Right kidney (tissue), 1 donor: ENCODE measurements at regions not wholly inside any gene's neighbourhood (a gene's known extent, or its start where the extent isn't known, plus 50 kb on each side); places are given as distances from the start of the nearest gene placed in this dataset.

Experiments
- DNase-seq: peaks from one replicate; pipeline ENCODE4 v3.0.0-alpha.2; 2016

DNA sequence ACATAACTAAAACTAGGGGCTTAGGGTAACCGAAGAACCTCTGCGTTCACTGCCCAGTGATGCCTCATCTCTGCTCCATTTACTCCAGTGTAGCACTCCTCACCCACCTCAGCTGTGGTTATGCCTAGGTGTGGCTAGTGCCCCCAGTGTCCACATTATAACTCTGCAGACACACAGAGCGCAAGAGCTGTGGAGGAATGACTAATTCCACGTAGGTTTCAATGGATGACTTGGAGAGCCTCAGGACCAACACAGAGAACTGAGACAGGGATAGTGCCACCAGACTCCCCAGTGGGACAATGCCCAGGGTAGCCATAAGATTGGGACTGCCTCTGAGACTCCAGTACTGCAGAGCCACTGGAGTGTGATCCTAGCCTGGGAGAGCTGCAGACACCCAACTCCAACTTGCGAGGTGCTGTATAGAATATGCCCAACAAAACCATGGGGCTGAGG is 542.4 kb upstream of the DIPK2B start:
- no peak for DNase-seq

DNA sequence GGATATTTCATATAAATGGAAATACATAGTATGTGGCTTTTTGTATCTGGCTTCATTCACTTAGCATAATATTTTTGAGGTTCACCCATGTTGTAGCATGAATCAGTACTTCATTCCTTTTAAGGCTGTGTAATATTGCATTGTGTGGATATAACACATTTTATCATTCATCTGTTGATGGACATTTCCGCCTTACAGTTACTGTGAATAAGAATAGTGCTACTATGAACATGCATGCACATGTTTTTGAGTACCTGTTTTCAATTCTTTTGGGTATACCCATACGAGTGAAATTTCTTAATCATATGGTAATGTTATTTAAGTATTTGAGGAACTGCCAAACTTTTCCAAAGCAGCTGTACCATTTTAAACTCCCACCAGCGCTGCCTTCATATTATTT is 539.6 kb upstream of the DIPK2B start:
- DNase-seq, result no peak

DNA sequence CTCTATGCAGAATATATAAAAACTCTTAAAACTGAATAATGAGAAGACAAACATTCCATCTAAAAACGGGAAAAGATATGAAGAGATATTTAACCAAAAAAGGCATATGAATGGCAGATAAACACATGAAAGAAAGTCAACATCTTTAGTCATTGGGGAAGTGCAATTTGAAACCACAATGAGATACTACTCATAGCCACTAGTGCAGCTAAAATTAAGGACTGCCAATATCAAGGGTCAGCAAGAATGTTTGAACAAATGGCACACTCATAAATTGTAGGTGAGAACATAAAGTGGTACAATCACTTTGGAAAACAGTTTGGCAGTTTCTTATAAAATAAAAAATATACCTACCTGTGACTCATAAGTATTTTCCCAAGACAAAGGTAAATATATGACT is 534.9 kb upstream of the DIPK2B start:
- DNase-seq, result no peak

DNA sequence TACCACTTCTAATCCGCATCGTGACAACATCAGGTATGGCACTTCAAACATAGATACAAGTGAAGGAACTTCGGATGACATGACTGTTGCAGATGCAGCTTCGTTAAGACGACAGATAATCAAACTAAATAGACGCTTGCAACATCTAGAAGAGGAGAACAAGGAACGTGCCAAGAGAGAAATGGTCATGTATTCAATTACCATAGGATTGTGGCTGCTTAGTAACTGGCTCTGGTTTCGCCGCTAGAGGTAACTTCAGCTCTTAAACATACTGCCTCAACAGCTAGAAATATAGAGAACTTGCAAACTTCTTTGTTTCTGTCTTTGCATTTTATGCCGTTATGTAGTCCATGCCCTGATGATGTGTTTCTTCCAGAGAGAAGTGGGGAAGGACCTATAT is 530.8 kb upstream of the DIPK2B start:
- DNase-seq, result no peak

DNA sequence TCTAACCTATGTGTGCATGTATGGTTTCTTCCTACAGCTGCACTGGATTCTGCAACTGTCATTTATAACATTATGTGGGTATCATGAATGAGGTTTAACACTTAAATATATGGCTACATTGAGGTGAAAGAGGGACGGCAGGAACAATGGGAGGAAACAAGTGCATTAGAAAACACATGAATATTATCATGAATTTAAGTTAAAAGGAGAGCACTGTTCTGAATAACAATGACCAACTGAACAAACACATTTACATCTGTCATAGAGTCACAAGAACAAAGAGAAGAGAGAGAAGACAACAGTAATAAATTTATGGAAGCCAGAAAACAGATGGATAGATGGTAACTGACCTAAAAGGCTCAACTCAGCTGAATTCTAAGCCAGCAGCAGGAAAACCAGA is 527.1 kb upstream of the DIPK2B start:
- DNase-seq, result no peak

DNA sequence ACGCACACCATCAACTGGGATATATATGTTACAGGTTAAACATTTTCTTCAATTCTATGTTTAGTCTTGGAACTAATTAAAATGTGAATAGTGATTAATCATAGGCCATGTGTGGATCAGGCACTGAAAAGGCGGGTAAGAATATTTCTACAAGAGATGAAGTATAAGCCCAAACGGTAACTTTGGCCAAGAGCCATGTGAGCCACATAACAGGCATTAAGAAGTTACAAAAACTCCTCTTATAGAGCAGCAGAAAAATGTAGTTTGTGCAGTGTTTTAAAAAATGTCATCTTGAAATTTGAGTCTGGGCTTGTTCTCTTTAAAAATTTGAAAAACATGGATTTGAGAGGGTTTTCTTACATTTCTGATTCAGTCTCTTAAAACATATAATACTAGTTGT is 521.8 kb upstream of the DIPK2B start:
- DNase-seq, result no peak

DNA sequence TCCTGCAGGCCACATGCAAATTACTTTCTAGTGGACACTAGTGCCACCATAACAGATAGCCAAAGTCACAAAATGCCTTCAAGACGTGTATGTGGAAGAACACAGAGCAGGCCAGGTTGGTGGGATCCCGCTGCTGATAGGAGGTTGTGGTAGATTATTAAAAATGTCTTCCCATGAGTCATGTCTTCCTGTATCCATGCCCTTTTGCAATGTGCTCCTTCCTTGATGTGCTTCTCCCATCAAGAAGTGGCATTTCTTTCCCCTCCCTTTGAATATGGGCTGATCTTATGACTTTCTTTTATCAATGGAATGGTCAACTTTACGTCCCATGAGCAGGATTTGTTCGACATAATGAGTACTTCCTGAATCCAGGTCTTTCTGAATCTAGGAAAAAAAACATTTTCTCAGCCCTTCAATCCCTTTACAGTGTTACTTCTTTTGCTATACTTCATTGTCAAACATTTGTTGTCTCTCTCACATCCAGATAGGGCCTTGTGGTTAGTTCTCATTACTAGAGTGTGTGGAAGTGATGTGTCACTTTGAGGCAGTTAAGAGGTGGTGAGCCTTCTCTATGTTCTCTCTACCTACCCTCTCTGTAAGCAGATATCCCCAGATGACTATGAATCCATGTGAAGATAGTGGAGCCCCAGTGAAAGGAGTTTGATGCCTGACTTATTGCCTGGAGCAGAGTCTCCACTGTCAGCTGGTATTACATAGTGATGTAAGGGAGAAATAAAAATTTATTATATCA is 519.2 kb upstream of the DIPK2B start:
- no peak for DNase-seq

DNA sequence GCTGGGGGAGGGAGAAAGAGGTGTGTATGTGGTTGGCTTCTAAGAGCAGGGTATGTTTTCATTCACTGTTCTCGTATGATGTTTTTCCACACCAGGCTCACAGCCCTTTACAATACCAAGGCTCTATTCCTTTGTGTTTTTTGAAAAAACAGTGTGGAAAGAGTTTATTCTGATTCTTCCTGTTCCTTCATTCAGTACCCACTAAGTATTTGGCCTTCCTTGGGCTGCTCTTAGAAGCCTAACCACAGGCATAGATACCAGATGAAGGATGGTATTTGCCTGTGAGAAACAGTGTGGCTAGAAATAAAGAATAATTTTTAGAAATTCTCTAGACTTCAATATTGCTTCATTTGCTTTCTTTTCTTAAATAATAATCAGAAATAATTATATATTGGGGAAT is 518.0 kb upstream of the DIPK2B start:
- no peak for DNase-seq

DNA sequence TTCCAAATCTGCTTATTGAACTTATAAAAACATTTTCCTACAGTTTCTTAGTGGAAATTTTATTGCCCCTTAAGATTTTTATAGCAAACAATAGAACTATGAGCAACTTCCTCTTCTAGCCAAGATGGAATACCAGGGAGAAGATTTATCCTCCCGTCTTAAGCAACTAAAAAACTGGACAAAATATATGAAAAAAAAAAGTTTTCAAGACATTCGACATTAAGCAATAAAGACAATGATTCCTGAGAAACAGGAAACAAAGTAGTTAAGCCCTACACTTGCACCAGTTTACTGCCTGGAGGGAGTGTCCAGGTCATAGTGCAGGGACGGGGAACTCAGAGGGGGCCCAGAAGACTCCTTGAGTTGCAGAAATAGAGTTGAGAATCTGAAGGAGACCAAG is 516.1 kb upstream of the DIPK2B start:
- DNase-seq, result no peak

DNA sequence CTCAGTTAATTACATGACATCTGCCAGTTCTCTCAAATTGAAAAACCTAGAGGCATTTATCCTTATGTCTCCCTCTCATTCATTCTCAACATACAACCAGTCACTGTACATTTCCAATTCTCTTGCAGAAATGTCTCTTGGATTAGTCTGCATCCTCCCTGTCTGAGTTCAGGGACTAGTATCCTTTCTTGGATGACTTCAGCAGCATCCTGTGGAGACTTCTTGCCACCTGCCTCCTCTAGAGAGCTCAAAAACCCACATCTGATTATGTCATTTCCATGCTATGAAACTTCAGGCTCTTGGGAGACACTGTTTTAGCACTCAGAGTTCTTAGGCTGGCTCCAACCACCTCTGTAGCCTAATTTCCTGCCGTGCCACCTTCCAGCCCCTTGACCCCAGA is 515.1 kb upstream of the DIPK2B start:
- DNase-seq, result no peak

DNA sequence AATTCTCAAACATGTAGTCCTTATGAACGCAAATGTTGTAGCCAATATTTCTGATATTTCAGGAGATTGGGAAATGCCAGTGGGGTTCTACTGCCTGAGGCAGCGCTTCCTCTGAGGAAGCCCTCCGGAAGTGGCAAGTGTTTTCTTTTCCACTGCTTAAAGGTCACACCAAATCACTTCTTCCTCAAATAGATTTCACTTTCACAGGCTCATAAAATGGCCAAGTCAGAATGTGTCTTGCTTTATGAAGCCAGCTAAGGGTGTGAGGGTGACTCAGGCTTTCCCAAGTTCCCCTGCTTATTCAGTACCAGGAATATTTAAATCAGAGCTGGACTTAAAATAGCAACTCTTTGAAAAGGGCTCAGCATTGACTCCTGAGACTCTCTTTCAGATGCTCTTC is 514.2 kb upstream of the DIPK2B start:
- no peak for DNase-seq

DNA sequence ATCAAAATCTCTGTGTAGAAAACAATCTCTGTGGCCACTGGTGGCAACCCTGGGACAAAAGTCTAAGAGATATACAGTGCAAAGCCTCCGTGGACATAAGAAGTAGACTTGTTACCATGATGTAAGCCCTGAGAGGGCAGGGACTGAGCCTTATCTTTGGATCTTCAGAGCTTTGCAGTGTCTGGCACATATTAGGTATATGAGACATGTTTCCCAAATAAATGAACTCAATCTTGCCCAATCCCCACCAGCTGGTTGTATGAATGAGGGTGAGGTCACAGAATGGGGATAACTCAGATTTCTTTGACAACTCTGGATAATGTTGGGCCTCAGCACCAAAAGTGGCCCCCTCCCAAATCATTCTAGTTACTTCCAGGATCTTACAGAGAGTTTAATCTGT is 511.4 kb upstream of the DIPK2B start:
- no peak for DNase-seq

DNA sequence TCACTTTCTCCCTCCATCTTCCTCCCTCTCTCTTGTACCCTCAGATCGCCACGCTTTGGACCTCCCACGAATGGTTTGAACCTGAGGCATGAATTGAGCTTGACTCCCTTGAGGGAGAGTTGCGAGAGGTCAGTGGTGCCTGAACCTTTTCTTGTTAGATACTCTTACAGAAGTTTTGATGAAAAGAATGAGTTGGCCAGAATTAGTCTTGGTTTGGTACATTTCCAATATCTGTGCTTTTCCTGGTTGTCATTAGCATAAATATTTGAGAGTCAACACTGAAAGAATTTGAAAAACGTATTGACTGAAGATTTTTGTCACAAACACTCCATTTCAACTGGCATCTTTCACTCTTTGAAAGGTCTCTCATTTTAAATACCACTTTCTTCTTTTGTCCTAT is 510.6 kb upstream of the DIPK2B start:
- DNase-seq, result no peak

DNA sequence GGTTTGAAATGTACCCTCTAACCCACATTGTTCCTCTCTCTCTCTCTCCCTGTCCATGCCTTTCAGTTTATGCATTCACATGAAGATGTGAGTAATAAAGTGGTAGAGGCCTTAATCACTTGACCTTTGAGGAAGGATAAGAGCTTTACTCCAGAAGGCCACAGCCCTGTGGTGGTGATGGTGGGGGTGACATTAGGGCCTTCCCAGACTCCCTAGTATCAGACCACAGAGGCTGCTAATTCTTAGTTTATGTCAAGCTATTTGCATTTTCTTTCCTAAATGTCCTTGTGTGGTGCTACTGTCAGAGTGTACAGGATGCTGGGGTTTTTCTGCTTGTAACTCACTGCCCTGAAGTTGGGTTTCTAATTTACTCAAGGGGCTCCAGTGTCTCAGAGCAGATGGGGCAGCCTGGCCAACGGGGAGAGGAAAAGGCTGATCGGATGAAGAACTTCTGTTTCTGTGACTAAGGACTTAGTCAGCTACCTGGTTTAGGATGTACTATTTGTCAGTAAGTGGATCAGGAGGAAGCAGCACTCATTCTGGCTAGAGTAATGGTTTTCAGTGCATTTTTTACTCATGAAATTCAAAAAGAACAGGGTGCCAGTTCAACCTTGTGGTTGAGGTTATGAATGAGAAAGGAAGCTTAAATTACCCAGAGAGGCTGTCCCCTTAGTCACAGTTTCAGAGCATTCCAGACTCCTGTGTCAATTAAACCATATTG is 509.6 kb upstream of the DIPK2B start:
- no peak for DNase-seq

DNA sequence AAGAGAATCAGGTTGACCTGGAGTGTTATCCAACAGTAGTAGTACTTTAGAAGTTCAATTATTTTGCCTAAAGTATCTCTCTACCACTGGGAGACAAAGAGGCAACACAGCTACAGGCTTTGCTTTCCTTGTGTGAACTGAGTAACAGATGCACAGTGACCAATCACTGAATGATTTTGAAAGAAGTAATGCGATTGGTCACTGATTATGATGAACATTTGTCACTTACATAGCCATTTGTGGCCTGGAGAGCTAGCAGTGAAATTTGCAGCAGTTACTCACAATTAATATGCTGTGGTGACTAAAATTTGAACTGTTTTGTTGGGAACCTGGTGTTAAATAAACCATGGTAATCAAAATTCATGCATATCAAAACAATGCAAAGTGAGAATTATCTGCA is 508.7 kb upstream of the DIPK2B start:
- no peak for DNase-seq

DNA sequence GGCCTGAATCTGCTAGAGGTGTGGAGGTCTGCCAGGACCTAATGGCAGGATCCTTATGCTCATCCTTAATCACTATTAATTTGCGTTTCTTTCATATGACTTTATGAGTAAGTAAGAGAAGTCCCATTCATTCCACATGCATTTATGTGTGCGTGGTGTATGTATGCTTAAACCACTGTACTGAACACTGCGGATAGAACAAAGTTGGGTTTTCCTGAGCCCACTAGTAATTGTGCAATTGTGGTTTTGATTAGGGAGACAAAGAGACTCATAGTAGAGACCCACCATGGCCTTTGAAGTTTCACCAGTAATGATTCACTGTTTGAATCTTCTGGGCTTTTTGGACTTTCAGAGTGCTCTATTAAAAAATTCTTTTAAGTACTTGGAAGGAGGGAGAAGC is 498.5 kb upstream of the DIPK2B start:
- DNase-seq, result no peak

DNA sequence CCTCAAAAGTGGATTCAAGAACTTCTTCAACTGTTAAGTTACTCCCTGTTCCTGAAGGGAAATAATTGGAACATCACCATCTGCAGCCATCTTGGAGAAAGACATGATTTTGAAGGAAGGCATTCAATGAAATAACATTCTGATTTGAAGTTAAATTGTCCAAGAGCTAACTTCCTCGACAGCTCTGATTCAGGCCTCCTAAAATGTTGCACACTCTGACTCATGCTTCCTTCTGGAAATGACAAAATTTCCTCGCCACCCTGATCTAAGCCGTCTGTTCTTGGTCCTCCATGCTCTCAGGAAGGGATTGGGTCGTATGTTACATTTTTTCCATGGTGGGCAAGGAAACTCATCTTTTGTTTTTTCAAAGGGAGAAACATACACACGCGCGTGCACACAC is 496.9 kb upstream of the DIPK2B start:
- no peak for DNase-seq

DNA sequence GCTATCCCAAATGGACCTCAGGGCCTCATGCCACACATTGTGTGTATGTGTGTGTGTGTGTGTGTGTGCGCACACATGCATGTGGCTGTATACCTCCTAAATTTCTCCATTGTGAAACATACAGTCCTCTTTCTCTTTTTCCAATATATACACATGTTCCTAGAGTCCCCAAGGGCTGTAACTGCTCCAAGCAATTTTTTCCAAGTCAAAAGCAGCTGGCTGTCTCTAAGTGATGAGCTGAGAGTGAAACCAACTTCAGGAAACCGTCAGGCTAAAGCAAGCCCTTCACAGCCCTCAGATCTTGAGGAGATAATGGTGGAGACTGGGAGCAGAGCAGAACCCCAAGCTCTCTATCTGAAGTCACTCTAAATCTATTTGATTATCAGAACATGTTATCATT is 496.1 kb upstream of the DIPK2B start:
- DNase-seq, result no peak

DNA sequence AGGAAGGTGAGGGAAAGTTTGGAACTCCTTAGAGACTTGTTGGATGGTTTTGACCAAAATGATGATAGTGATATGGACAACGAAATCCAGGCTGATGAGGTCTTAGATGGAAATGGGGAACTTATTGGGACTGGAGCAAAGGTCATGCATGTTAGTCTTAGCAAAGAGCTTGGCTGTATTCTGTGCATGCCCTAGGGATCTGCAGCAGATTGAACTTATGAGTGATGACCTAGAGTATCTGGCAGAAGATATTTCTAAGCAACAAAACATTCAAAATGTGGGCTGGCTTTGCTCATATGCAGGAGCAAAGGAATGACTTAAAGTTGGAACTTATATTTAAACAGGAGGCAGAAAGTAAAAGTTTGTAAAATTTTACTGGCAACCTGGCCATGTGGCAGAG is 489.3 kb upstream of the DIPK2B start:
- DNase-seq, result no peak

DNA sequence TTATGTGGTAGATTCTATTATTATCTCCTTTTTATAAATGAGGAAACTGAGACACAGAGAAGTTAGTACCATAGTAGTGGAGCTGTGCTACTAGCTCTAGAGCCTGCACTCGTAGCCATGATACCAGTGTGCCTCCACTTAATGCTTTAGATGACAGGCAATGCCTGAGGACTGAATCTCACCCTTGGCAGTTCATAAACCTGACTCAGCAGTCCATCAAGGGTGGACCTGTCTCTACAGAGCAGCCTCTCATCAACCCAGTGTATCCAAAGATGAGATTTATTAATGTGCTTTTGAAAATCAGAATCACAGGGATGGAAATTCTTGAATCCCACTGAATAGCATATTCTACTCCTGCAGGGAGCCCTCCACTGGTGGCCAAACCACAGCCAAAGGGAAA is 483.2 kb upstream of the DIPK2B start:
- DNase-seq, result no peak

DNA sequence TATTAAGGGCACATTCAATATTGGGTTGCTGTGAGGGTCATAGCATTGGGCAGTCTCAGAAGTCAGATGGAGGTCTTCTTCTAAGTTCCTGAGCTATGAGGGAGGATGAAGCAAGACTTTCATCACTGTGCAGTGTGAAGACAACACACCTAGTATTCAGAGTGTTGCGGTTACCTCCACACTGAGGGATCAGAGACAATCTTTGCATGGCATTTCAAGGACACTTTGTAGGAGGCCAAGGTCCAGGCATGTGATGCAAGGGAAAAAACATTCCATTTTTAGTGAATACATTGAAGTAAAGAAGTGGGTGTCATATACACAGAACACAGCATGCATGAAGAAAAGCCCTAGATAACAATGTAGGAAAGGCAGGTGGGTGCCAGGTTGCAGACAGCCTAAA is 481.2 kb upstream of the DIPK2B start:
- no peak for DNase-seq

DNA sequence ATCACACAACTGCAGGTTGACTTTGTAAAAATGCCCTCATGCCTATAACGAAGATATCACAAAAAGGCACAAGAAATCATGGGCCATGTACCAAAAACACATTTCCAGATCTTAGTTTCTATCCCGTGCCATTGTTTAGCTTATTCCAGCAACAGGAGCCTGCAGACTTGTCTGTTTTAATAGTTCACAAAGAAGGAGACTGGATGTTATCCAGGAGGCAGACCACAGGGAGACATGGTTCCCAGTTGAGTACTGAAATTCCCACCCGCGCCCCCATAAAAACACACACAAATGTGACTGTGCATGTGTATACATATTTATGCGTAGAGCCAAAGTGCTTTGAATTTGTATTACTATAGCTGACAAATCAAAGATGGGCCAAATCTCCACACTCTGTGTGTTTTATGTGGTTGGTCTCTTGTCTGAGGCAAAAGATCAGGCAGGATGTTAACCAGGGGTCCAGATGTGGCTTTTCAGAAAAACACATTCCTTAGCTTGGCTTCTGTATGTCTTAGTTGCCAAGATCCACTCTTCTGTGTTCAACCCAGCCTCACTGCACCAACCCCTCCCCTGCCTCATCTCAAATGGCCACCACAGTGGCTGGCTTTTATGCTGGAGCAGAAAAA is 469.2 kb upstream of the DIPK2B start:
- no peak for DNase-seq

DNA sequence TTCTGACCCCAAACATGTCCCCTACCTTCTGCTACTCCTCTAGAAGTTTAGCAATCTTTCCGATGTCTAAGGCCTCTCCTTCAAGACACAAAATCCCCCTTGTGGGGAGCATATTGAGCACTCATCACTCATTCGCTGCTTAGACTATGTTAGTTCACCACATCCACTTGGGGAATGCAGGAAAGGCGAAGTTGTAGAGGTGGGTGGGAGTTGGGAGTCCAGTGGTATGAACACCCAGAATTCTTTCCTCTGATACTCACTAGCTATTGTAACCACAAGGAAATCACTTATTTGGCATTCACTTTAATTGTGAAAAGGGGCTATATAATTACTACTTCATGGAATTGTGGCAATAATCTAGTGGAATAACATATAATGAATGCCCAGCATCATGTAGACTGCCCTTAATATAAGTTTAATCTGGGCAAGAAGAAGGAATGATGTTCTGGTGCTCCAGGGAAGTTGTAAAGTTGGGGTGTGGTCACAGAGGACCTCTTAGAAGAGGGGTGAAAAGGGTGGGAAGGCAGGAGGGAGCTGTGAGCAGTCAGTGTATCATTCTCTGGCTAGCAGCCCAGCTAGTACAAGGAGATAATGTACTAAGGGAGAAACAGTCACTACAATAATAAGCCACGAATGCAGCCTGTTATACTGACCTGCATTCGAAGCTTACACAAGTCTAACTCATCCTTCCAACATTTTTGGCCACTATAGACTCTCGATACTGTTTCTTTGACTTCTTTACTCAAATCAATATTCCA is 468.2 kb upstream of the DIPK2B start:
- no peak for DNase-seq
